Esophagus squamous epithelium (tissue), 5 donors: ENCODE measurements at regions not wholly inside any gene's neighbourhood (a gene's known extent, or its start where the extent isn't known, plus 50 kb on each side); places are given as distances from the start of the nearest gene placed in this dataset.

Source experiments
- DNase-seq: peaks from one replicate; lab custom pipeline; 2025; lab: John Stamatoyannopoulos, UW
- H3K27ac ChIP-seq, 4 donors: fragments of 200-600 bp; sonication (generic); one replicate each; pipeline ENCODE4 v1.5.1; 2016 to 2019; ENCODE audit warnings: mild to moderate bottlenecking in 1 of 4
- H3K27me3 ChIP-seq, 4 donors: fragments of 200-600 bp; sonication (generic); 1 replicate in 3 of 4; 2 replicates in 1 of 4; pipeline versions ENCODE4 v1.5.1 to v1.6.0; 2017 to 2021; ENCODE audit warnings: antibody characterized with exemption in 1 of 4
- H3K36me3 ChIP-seq, 3 donors: fragments of 200-600 bp; sonication (generic); one replicate each; pipeline ENCODE4 v1.5.1; 2016 to 2019
- H3K4me1 ChIP-seq, 3 donors: fragments of 200-600 bp; sonication (generic); one replicate each; pipeline ENCODE4 v1.5.1; 2017 to 2019
- H3K4me3 ChIP-seq, 4 donors: fragments of 200-600 bp; sonication (generic); 1 replicate in 3 of 4; 2 replicates in 1 of 4; pipeline ENCODE4 v1.5.1; 2016 to 2019; ENCODE audit warnings: mild to moderate bottlenecking in 2 of 4, moderate library complexity in 1 of 4
- H3K9me3 ChIP-seq, 3 donors: fragments of 200-600 bp; sonication (generic); one replicate each; pipeline ENCODE4 v1.5.1; 2016 to 2019
- POLR2A ChIP-seq, 4 donors: fragments of 450-650 bp; IDR thresholded peaks; one replicate each; pipeline ENCODE4 v1.6.1; 2017; ENCODE audit warnings: antibody characterized with exemption in 4 of 4, mild to moderate bottlenecking in 4 of 4, moderate library complexity in 3 of 4
- WGBS, 2 donors: methylation state at CpG; one replicate each; pipeline ENCODE4 v1.1.5; 2018; 5-methylcytosine and 5-hydroxymethylcytosine counted together
- intact Hi-C: fragments of 100-400 bp; cut with DNase I; formaldehyde crosslinking; loops from one replicate; pipeline ENCODE4 v1.15.0; 2022
- TF ChIP-seq, protein P1 (sequence below), 6 experiments: fragments of 450-650 bp in 4 of 6; fragments of 200-600 bp in 2 of 6; sonication (generic) in 2 of 6; IDR thresholded peaks; one replicate each; pipeline ENCODE4 v1.5.1; 2016 to 2019; ENCODE audit warnings: antibody characterized with exemption in 6 of 6, mild to moderate bottlenecking in 4 of 6, moderate library complexity in 4 of 6
- donor health status: DM: yes; HTN: yes; CAD: no.

DNA sequence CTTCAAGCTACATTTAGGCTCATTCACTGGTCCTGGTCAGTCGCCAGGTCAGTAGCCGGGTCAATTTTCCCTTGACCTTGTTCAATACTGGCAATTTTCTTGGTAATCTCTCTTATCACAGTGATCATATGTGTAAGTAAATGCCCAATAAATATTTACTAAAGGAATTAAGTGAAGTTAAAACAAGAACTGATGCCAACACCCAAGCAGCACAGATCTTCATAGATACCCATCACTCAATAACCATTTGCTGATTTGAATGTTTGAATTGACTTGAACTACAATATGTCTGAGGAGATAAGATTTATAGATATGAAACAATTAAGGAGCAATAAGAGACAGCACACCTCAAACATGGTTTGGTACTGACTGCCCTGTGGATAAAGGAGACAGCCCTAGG is 100.8 kb upstream of the PREP start:
- no peaks in the 10 kb centered on the region for H3K9me3 ChIP-seq
- H3K4me1 ChIP-seq = peaks cover 0 to 3% (median 0%) of the 10 kb centered on the region in 3 donors
- no peaks in the 10 kb centered on the region for H3K36me3 ChIP-seq
- H3K4me3 ChIP-seq = no peak overlapping the region
- TF ChIP-seq POLR2A (IDR thresholded peaks at IDR 0.05) = no peak
- TF ChIP-seq, protein P1, sequence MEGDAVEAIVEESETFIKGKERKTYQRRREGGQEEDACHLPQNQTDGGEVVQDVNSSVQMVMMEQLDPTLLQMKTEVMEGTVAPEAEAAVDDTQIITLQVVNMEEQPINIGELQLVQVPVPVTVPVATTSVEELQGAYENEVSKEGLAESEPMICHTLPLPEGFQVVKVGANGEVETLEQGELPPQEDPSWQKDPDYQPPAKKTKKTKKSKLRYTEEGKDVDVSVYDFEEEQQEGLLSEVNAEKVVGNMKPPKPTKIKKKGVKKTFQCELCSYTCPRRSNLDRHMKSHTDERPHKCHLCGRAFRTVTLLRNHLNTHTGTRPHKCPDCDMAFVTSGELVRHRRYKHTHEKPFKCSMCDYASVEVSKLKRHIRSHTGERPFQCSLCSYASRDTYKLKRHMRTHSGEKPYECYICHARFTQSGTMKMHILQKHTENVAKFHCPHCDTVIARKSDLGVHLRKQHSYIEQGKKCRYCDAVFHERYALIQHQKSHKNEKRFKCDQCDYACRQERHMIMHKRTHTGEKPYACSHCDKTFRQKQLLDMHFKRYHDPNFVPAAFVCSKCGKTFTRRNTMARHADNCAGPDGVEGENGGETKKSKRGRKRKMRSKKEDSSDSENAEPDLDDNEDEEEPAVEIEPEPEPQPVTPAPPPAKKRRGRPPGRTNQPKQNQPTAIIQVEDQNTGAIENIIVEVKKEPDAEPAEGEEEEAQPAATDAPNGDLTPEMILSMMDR (IDR thresholded peaks at IDR 0.05) = no peak
- intact Hi-C loops = no loop called here
- WGBS, 2 donors = 96 to 100% methylated on average over 2 of the region's 2 CpGs
- H3K27ac ChIP-seq = no peak overlapping the region
- no peak for DNase-seq
- H3K27me3 ChIP-seq = no peaks in the 10 kb centered on the region

DNA sequence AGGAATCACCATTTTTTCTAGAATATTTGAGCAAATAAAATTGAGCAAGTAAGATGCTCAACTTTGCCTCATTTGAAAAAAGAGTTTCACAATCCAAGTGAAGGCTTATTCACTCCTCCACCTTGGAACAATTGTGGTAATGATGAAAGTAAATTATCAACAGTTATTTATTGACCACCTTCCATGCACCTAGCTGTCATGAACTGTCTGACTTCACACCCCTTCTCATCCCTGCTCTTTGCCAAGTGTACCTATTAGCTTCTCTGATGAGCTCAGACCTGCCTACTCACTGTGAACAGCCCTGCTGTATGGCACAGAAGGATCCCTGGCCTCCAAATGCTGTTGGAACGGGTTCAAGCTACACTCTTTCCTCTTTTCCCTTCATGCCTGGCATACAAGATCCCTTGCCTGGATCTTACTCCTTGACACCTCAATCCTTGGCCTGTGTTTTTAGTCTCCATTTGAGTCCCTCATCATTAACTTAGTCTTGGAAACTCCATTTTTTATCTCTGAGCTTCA is 99.0 kb upstream of the PREP start:
- TF ChIP-seq POLR2A (IDR thresholded peaks at IDR 0.05) = no peak
- TF ChIP-seq, protein P1 (IDR thresholded peaks at IDR 0.05) = no peak
- 75 to 77% methylated on average over 1 of the region's 1 CpG for WGBS, 2 donors
- peaks cover 0 to 3% (median 0%) of the 10 kb centered on the region in 3 donors for H3K4me1 ChIP-seq
- H3K4me3 ChIP-seq = no peak overlapping the region
- no peaks in the 10 kb centered on the region for H3K36me3 ChIP-seq
- no peaks in the 10 kb centered on the region for H3K9me3 ChIP-seq
- H3K27ac ChIP-seq = no peak overlapping the region
- H3K27me3 ChIP-seq = no peaks in the 10 kb centered on the region
- no peak for DNase-seq
- intact Hi-C loops = no loop called here

DNA sequence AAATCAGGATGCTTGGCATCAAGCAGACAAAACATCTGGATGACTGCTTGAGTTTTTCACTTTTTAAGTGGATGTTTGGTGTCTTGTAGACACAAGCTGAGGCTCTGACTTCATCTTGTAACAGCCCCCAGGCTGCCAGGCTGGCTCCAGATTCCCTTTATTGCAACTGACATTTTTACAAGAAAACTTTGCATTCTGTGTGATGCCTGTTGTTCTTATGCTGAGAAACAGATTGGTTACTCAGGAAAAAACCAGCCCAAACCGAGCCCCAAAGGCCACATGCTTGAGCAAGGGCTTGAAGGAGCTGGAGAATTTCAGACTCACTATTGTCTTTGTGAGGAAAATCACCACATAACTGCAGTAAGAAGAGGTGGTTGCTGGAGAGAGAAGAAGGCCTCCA is 98.4 kb upstream of the PREP start:
- no peak overlapping the region for H3K27ac ChIP-seq

DNA sequence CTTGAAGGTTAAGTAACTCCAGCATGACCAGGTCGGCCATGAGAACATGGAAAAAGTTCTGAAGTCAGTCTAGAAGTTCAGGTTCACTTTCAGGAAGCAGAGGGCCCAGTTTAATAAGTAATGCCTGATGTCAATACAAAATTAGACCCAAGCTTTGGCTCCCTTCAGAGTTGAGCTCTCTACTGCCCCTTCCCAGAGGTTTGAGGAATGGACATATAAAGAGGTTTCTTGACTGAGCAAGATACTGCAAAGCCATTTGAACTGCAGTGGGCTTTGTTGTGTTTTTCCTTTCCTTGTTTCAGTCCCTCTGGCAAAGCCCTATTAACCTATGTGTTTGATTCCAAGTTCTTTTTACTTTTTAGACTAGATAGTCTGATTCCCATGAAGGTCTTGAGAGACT is 97.8 kb upstream of the PREP start:
- no peak overlapping the region for H3K4me3 ChIP-seq
- no peak for TF ChIP-seq POLR2A (IDR thresholded peaks at IDR 0.05)
- TF ChIP-seq, protein P1 (IDR thresholded peaks at IDR 0.05) = no peak
- intact Hi-C loops = no loop called here
- H3K27ac ChIP-seq = no peak overlapping the region
- H3K4me1 ChIP-seq = peaks cover 0 to 3% (median 0%) of the 10 kb centered on the region in 3 donors
- no peaks in the 10 kb centered on the region for H3K36me3 ChIP-seq
- H3K27me3 ChIP-seq = no peaks in the 10 kb centered on the region
- 83 to 92% methylated on average over 1 of the region's 1 CpG for WGBS, 2 donors
- no peaks in the 10 kb centered on the region for H3K9me3 ChIP-seq
- no peak for DNase-seq

More for the DNA sequence above, 98.4 kb upstream of the PREP start:
- H3K4me3 ChIP-seq = no peak overlapping the region
- no peaks in the 10 kb centered on the region for H3K36me3 ChIP-seq
- H3K9me3 ChIP-seq = no peaks in the 10 kb centered on the region
- TF ChIP-seq, protein P1 (IDR thresholded peaks at IDR 0.05) = no peak
- no peak for TF ChIP-seq POLR2A (IDR thresholded peaks at IDR 0.05)
- 45 to 80% methylated on average over 1 of the region's 1 CpG for WGBS, 2 donors
- H3K4me1 ChIP-seq = peaks cover 0 to 3% (median 0%) of the 10 kb centered on the region in 3 donors
- intact Hi-C loops = no loop called here
- DNase-seq = no peak
- H3K27me3 ChIP-seq = no peaks in the 10 kb centered on the region

DNA sequence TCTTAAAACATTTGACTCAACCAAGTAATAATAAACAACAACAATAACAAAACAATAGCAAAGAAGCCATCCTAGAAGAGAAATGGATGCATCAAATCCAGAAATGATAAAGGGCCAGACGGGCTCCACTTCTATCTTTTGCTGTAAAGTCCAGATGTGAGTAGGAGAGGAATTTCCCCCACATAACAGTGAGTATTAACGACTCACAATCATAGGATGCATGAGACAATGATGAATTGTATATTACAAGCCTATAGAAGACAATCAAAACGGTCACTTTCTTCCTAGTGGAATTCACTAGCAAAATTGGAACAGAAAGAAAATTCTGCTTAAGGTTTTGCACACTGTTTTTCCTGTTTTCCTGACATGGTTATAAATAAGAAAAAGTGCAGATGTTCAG is 97.0 kb upstream of the PREP start:
- Histone ChIP-seq H3K27me3 (no peaks in the 10 kb centered on the region), H3K9me3 (no peaks in the 10 kb centered on the region), H3K4me3 (no peak overlapping the region), H3K4me1 (peaks cover 0 to 3% (median 0%) of the 10 kb centered on the region in 3 donors), H3K27ac (no peak overlapping the region), H3K36me3 (no peaks in the 10 kb centered on the region)
- WGBS, 2 donors = 48 to 58% methylated on average over 3 of the region's 3 CpGs
- DNase-seq = no peak
- TF ChIP-seq POLR2A (IDR thresholded peaks at IDR 0.05) = no peak
- TF ChIP-seq, protein P1 (IDR thresholded peaks at IDR 0.05) = no peak
- intact Hi-C loops = no loop called here
